SK-N-SH treated with all-trans-retinoic acid at 6 μM for 48 hours (cell line): ENCODE measurements at regions not wholly inside any gene's neighbourhood (a gene's known extent, or its start where the extent isn't known, plus 50 kb on each side); places are given as distances from the start of the nearest gene placed in this dataset.

Source experiments
- BACH2 ChIP-seq: fragments of 250-450 bp; sonication (Bioruptor Pico); IDR thresholded peaks from 2 replicates; pipeline ENCODE4 v1.9.0; 2021; ENCODE audit warnings: mild to moderate bottlenecking, borderline replicate concordance
- CSRNP3 ChIP-seq: fragments of 250-450 bp; sonication (Bioruptor Pico); IDR thresholded peaks from 2 replicates; pipeline ENCODE4 v1.5.1; 2021; ENCODE audit warnings: mild to moderate bottlenecking, moderate library complexity
- ESRRG ChIP-seq: fragments of 250-450 bp; sonication (Bioruptor Pico); IDR thresholded peaks from 2 replicates; pipeline ENCODE4 v1.6.1; 2021; ENCODE audit warnings: mild to moderate bottlenecking
- RARB ChIP-seq: fragments of 250-450 bp; sonication (Bioruptor Pico); IDR thresholded peaks from 2 replicates; pipeline ENCODE4 v1.8.0; 2021; ENCODE audit warnings: mild to moderate bottlenecking, moderate library complexity
- SNAI2 ChIP-seq: fragments of 250-450 bp; sonication (Bioruptor Pico); IDR thresholded peaks from 2 replicates; pipeline ENCODE4 v1.5.0; 2020; ENCODE audit warnings: mild to moderate bottlenecking, moderate library complexity
- ZFP30 ChIP-seq: fragments of 450-650 bp; formaldehyde crosslinking; IDR thresholded peaks from 2 replicates; pipeline ENCODE4 v1.5.0; 2022; ENCODE audit warnings: mild to moderate bottlenecking, moderate library complexity
- ZNF70 ChIP-seq: fragments of 450-650 bp; formaldehyde crosslinking; IDR thresholded peaks from 2 replicates; pipeline ENCODE4 v1.5.0; 2020; ENCODE audit warnings: mild to moderate bottlenecking, moderate library complexity
- TF ChIP-seq, protein P1 (sequence below): fragments of 250-450 bp; sonication (Bioruptor Pico); IDR thresholded peaks from 2 replicates; pipeline ENCODE4 v1.8.0; 2020; ENCODE audit warnings: mild to moderate bottlenecking, moderate library complexity, borderline replicate concordance

- no peak for TF ChIP-seq SNAI2
- no peak for TF ChIP-seq RARB (CRISPR knock-in tag)
- TF ChIP-seq CSRNP3 (CRISPR knock-in tag): no peak
- no peak for TF ChIP-seq ZNF70
- no peak for TF ChIP-seq ESRRG (CRISPR knock-in tag)
- TF ChIP-seq BACH2: no peak
- TF ChIP-seq, protein P1, sequence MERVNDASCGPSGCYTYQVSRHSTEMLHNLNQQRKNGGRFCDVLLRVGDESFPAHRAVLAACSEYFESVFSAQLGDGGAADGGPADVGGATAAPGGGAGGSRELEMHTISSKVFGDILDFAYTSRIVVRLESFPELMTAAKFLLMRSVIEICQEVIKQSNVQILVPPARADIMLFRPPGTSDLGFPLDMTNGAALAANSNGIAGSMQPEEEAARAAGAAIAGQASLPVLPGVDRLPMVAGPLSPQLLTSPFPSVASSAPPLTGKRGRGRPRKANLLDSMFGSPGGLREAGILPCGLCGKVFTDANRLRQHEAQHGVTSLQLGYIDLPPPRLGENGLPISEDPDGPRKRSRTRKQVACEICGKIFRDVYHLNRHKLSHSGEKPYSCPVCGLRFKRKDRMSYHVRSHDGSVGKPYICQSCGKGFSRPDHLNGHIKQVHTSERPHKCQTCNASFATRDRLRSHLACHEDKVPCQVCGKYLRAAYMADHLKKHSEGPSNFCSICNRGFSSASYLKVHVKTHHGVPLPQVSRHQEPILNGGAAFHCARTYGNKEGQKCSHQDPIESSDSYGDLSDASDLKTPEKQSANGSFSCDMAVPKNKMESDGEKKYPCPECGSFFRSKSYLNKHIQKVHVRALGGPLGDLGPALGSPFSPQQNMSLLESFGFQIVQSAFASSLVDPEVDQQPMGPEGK: no peak
- no peak for TF ChIP-seq ZFP30 (CRISPR knock-in tag)
Measured at GRCh38 chr10:111221682-111222480, 145.1 kb downstream of the ADRA2A start.
